C4-2B (cell line): ENCODE measurements at regions not wholly inside any gene's neighbourhood (a gene's known extent, or its start where the extent isn't known, plus 50 kb on each side); places are given as distances from the start of the nearest gene placed in this dataset.
"Not testable (repeated sequence)": the region's sequence is repeated elsewhere in the genome, so short reads cannot be mapped to it uniquely, and the experiment has no call there.

Experiments used
- H3K27ac ChIP-seq: fragments of 450-650 bp; 2 replicates; pipeline ENCODE4 v1.5.1; 2017
- ZFX ChIP-seq: fragments of 450-650 bp; IDR thresholded peaks from 2 replicates; pipeline ENCODE4 v1.6.1; 2017
- TF ChIP-seq, protein P1 (sequence below): fragments of 450-650 bp; conservative IDR thresholded peaks from 2 replicates; pipeline ENCODE4 v1.5.1; 2017; ENCODE audit warnings: mild to moderate bottlenecking

DNA sequence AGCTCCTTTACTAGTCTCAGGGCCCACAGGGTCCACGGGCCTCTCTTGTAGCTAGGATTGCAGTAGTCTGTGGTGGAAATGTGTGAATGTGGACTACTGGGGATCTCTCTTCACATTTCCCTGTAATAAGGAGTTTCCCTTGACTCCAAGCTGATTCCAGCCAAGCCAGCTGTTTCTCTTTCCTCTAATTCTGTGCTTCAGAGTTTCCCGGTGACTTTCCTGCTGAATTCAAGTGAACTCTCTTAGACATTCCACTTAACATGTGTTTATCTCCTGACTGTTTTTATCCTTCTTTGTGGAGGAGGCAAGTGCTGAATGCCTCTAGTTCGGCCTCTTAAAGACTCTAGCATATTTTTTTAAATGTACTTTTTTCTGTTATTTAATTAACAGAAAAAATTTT is 354.0 kb upstream of the RGS18 start:
- no peak for TF ChIP-seq ZFX
- TF ChIP-seq, protein P1, sequence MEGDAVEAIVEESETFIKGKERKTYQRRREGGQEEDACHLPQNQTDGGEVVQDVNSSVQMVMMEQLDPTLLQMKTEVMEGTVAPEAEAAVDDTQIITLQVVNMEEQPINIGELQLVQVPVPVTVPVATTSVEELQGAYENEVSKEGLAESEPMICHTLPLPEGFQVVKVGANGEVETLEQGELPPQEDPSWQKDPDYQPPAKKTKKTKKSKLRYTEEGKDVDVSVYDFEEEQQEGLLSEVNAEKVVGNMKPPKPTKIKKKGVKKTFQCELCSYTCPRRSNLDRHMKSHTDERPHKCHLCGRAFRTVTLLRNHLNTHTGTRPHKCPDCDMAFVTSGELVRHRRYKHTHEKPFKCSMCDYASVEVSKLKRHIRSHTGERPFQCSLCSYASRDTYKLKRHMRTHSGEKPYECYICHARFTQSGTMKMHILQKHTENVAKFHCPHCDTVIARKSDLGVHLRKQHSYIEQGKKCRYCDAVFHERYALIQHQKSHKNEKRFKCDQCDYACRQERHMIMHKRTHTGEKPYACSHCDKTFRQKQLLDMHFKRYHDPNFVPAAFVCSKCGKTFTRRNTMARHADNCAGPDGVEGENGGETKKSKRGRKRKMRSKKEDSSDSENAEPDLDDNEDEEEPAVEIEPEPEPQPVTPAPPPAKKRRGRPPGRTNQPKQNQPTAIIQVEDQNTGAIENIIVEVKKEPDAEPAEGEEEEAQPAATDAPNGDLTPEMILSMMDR, result no peak
- no peak overlapping the region for H3K27ac ChIP-seq

DNA sequence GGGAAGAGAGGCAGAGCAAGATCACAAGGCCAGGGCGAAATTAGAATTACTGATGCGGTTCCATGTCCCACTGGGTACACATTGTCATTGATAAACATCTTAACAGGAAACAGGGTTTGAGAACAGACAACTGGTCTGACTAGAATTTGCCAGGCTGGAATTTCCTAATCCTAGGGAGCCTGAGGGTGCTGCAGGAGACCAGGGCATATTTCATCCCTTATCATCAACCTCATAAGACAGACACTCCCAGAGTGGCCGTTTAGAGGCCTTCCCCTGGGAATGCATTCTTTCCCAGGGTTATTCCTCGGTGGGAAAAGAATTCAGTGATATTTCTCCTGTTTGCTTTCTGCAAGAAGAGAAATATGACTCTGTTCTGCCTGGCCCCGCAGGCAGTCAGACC is 344.7 kb upstream of the RGS18 start:
- H3K27ac ChIP-seq, result not testable (repeated sequence)

DNA sequence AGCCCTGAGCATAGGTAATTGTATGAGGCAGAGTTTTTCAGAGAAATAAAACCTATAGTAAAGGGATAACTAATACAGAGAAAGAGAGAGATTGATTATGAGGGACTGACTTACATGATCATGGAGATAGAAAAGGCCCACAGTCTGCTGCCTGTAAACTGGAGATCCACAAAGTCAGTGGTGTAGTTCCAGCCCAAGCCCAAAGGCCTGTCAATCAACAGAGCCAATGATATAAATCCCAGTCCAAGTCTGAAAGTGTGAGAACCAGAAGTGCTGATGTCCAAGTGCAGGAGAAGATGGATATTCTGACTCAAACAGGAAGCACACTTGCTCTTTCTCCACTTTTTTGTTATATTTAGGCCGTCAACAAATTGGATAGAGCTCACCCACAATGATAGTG is 340.1 kb upstream of the RGS18 start:
- no peak overlapping the region for H3K27ac ChIP-seq
- no peak for TF ChIP-seq ZFX
- TF ChIP-seq, protein P1, result no peak

DNA sequence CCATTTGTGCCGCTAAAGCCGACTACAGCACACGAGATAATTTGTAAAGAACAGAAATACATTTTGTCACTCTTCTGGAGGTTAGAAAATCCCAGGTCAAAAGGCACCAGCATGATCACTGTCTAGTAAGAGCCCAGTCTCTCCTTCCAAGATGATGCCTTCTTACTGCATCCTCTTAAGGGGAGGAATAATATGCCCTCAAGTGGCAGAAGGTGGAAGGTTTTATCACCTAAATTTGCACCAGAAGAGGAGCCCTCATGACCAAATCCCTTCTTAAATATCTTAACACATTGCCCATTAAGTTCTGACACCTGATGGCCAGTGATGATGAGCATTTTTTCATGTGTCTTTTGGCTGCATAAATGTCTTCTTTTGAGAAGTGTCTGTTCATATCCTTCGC is 326.7 kb upstream of the RGS18 start:
- H3K27ac ChIP-seq, result no peak overlapping the region
- no peak for TF ChIP-seq ZFX
- TF ChIP-seq, protein P1, result peak; percentile 42

DNA sequence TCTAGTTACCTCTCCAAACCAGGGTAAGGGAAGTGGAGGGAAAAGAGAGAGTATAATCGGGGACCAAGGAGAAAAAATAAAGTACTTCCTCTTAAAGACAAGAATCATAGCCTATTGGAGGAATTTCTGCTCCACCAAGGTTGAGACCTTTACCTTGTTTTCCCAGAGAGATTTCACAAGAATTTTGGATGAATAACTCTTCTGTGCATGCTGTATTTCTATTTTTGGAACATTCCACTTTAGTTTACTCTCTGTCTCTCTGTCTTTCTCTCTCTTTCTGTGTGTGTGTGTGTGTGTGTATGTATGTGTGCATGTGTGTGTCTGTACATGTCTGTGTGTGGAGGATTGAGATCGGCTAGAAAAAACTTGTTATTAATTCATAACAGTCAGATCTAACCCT is 318.4 kb upstream of the RGS18 start:
- TF ChIP-seq ZFX, result no peak
- TF ChIP-seq, protein P1, result no peak
- H3K27ac ChIP-seq, result no peak overlapping the region

DNA sequence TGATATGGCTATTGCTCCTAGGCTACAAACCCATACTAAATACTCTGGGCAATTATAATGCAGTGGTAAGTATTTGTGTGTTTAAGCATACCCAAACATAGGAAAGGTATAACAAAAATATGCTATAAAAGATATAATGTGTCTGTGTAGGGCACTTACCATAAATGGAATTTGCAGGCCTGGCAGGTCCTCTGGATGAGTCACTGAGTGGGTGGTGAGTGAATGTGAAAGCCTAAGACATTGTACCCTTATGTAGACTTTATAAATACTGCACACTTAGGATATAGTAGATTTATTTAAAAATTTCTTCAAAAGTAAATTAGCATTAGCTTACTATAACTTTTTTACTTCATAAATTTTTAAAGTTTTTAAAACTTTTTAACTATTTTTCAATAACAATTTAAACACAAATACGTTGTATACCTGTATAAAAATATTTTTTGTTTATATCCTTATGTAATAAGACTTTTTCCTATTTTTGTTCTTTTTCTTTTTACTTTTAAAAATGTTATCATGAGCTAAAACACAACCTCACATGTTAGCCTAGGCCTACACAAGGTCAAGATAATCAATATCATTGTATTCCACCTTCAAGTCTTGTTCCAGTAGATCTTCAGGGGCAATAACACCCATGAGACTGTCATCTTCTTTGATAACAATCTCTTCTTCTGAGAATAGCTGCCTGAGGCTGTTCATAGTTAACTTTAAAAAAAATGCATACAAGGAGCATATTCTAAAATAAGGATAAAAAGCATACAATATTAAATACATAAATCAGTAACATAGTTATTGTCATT is 306.3 kb upstream of the RGS18 start:
- no peak overlapping the region for H3K27ac ChIP-seq

DNA sequence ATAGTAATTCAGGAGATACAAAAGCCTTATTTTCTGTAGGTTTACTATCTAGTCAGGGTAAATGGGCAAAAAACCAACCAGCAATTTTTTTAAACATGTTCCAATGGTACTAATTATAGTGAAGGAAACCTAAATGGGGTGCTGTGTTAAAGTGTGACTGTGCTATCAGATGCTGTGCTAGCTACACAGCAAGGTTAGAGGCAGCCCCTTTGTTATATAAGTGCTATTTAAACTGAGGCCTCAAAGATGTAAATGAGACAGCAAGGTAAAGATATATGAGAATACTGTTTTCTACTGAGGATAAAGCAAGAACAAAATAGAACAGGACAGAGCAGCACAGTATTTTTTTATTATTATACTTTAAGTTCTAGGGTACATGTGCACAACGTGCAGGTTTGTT is 305.4 kb upstream of the RGS18 start:
- TF ChIP-seq ZFX, result no peak
- TF ChIP-seq, protein P1, result no peak

More for the DNA sequence above, 306.3 kb upstream of the RGS18 start:
- no peak for TF ChIP-seq ZFX
- TF ChIP-seq, protein P1, result no peak

DNA sequence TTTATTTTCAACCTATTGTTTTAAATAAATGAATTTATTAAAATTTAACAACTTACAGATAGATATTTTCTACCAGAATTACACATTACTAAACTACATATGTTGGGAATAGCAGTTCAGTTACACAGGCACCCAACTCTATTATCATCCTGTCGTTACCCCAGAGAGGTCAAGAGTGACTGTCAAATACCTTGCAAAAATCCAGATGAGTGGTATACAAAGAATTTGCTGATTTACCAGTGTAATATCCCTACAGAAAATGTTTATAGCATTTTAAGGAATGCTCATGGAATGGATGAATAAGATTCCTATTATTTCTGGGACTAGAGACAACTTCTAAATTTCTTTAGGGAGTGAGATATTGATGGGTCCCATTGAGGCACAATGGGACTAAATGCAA is 300.7 kb upstream of the RGS18 start:
- no peak overlapping the region for H3K27ac ChIP-seq

More for the DNA sequence above, 305.4 kb upstream of the RGS18 start:
- no peak overlapping the region for H3K27ac ChIP-seq

More for the DNA sequence above, 300.7 kb upstream of the RGS18 start:
- TF ChIP-seq, protein P1, result no peak
- no peak for TF ChIP-seq ZFX
